ENCODE measurements at regions not wholly inside any gene's neighbourhood (a gene's known extent, or its start where the extent isn't known, plus 50 kb on each side); places are given as distances from the start of the nearest gene placed in this dataset.

DNA sequence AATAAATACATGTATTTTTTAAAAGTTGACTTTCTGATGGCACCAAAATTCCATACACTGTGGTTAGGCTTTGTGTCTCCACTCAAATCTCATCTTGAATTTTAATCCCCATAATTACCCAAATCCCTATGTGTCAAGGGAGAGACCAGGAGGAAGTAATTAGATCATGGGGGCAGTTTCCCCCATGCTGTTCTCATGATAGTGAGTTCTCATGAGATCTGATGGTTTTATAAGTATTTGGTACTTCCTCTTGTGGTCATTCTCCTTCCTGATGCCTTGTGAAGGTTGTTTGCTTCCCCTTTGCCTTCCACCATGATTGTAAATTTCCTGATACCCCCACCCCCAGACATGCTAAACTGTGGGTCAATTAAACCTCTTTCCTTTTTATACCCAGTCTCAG, 1218.4 kb upstream of the PRMT6 start:
- DNase-seq (ENCODE audit: low read depth) = no peak

DNA sequence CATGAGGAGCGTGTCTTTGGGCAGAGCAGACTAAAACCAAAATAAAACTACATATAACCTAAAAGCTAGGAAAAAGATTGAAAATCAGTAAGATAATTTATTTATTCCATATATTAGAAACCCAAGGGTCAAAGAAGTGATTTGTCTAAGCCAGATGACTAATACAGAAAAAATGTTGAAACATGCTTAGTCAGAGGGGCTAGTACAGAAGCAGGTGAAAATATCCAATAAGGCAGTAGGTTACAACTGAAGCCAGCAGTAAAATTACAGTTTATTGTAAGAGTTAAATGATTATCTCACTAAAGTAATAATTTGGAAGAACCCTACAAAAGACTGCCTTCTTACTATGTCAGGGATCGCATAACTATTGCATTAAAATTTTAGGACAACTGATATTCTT, 1190.9 kb upstream of the PRMT6 start:
- DNase-seq (ENCODE audit: low read depth) = peak; percentile 35

- DNase-seq (ENCODE audit: low read depth) = no peak
Observed at GRCh38 chr1:105872817-105873216, 1183.7 kb upstream of the PRMT6 start.

DNA sequence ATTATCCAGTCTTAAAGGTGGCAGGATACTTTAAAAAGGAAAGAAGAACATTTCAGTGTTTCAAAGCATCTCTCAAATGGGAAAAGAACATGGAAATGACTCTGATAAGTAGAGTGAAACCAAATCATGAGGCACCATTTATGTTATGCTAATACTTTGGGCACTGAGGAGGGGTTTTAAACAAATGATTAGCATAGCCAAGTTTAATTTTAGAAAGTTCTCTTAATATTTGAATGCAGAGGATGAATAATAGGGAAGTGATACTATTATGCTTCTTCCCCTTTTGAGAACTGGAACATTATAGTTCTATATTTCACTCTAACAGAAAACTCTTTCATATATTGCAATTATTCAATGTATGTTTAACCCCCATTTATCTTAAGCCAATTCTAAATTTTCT, 1181.9 kb upstream of the PRMT6 start:
- no peak for DNase-seq (ENCODE audit: low read depth)

- no peak for DNase-seq (ENCODE audit: low read depth)
Observed at GRCh38 chr1:105886309-105886708, 1170.2 kb upstream of the PRMT6 start.

GRCh38 chr1:105891308-105891707, 1165.2 kb upstream of the PRMT6 start:
- DNase-seq (ENCODE audit: low read depth) = no peak

DNA sequence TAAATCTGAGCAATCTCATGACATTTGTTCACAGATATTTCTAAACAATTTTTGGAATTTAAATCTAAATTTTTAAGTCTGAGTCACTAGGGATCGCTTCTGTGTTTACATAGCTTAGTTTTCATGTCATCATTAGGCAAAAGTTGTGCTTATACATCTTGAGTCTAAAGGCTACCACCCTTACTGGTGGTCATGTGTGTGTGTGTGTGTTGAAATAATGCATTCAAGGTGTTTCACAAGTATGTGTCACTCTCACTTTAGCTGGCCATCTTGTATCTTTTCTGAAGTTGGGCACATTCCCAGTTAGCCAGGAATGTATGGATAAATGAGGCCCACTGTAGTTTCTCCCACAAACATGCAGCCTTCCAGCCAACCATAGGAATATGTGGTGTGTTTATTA, 1162.5 kb upstream of the PRMT6 start:
- DNase-seq (ENCODE audit: low read depth) = peak; percentile 8

- DNase-seq (ENCODE audit: low read depth) = no peak
Observed at GRCh38 chr1:105909811-105910210, 1146.7 kb upstream of the PRMT6 start.

- no peak for DNase-seq (ENCODE audit: low read depth)
Observed at GRCh38 chr1:105914403-105914802, 1142.1 kb upstream of the PRMT6 start.

- DNase-seq (ENCODE audit: low read depth) = no peak
Observed at GRCh38 chr1:105934806-105935205, 1121.7 kb upstream of the PRMT6 start.

GRCh38 chr1:105964879-105965278, 1091.6 kb upstream of the PRMT6 start:
- DNase-seq (ENCODE audit: low read depth) = no peak

- DNase-seq (ENCODE audit: low read depth) = no peak
Observed at GRCh38 chr1:105997516-105997915, 1059.0 kb upstream of the PRMT6 start.

- DNase-seq (ENCODE audit: low read depth) = no peak
Observed at GRCh38 chr1:106022312-106022902, 1034.1 kb upstream of the PRMT6 start.

GRCh38 chr1:106027871-106028270, 1028.6 kb upstream of the PRMT6 start:
- DNase-seq (ENCODE audit: low read depth) = no peak

GRCh38 chr1:106037526-106037925, 1018.9 kb upstream of the PRMT6 start:
- DNase-seq (ENCODE audit: low read depth) = no peak

DNA sequence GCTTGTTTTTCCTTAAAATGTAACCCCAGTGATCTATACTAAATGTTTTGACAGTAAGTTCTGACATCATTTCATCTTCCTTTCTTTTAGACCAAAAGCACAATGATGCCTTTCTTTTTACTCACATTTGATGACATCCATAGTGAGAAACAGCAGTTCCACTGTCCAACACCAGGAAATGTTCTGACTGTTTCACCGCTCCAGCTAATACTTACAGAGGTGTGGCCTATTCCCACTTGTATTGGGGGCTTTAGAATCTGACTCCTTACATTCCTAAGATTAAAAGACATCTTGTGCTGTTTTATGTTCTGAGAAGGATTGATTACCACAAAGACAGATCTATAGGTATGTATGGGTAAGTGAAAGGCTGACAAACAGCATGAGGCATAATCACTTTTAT, 1018.2 kb upstream of the PRMT6 start:
- DNase-seq (ENCODE audit: low read depth) = no peak

- DNase-seq (ENCODE audit: low read depth) = no peak
Observed at GRCh38 chr1:106043971-106044370, 1012.5 kb upstream of the PRMT6 start.

DNA sequence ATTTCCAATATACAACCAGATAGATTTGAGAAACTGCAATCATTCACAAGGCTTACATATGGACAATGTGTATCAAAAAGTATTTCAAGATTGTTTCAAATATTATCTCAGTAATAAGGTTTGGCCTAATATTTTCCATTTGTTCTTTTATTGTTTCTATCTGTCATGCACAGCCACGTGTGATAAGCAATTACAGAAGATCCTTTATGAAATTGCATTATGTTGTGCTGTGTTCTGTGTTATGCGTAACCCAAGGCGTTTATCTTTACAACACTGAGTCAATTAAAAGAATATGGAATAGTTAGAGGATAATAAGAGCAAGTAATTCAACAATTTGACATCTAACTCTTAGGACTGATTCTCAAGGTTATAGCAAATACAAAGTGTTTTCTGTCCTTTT, 1009.3 kb upstream of the PRMT6 start:
- DNase-seq (ENCODE audit: low read depth) = no peak

GRCh38 chr1:106049595-106049994, 1006.9 kb upstream of the PRMT6 start:
- DNase-seq (ENCODE audit: low read depth) = no peak

- no peak for DNase-seq (ENCODE audit: low read depth)
Observed at GRCh38 chr1:106055855-106056254, 1000.6 kb upstream of the PRMT6 start.

DNA sequence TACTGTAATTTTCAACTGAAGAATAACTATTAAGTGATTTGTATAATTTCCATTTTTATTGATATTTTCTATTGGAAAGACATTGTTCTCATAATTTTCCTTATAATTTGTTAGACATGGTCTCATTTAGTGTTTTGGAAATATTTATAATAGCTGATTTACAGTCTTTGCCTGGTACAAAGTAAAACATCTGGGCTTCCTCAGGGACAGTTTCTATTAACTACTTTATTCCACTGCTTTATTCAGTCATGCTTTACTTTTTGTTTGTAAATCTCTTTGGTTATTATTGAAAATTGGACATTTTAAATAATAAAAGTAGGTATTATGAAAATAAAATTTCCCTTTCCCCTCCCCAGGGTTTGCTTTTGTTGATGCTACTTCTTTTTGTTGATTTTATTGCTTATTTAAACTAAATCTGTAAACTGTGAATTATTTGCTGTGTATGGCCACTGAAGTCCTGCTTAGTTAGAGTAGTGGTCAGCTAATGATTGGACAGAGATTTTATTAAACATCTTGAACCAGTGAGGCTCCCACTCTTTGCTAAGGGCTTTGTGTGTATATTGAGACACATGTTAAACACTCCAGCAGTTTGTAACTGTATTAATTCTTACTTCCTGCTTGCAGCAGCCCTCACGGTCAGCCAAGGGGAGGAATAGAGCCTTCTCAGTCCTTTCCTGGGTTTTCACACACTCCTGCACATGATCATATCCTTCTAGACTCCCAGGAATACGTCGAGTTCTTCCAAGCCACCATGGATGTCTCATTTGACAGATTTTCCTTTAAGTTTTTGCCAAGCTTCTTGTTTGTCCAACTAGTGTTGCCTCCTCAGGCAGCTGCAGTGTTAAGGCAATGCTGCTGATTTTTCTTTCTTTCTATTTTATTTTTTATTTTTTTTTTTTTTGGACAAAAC, 994.6 kb upstream of the PRMT6 start:
- DNase-seq (ENCODE audit: low read depth) = no peak

DNA sequence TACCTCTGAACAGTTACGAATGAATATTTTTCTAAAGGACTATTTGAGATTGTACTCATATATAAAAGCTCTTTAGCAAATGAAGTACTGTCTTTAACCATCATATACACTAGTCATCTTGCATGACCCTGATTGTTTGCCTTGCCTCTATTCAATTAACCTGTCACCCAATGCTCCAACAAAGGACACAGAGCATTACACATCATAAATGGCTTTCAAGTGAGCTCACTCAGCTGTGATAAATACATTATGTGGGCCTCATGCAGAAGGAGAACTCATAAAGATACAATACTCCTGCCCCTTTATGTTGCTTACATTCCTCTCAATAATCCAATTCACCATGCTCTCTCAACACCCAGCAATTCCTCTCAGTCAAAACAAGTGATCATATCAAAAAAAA, 993.0 kb upstream of the PRMT6 start:
- DNase-seq (ENCODE audit: low read depth) = no peak

DNA sequence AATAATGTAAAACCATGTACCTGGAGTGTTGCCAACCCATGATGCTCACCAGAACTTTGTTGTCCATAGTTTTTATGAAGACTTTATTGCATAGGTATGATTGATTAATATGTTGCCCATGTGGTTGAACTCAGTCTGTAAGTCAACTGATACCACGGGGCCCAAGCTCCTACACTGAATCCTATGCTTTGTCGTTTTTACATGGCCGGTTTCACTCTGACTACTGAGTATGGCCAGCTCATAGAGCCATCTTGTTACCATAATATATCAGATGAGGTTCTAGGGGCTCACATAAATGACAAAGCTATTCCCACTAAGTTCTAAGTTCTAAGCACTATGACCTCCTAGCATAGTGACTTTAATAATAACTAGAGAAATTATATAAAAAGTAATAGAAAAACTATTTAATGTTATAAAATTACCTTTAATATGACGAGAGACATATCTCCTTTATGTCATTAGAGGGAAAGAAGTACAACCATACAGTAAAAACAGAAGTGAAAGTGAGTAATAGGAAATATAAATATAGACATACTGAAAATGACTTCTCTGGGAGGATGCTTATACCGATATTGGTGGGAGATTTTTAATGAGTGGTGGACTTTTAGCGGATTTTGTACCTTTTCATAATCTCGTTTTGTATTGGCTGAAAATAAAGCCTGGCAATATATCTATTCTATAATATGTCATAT, 983.4 kb upstream of the PRMT6 start:
- no peak for DNase-seq (ENCODE audit: low read depth)

Data from non-pigmented ciliary epithelial cell (primary cell).